ENCODE measurements at regions not wholly inside any gene's neighbourhood (a gene's known extent, or its start where the extent isn't known, plus 50 kb on each side); places are given as distances from the start of the nearest gene placed in this dataset.
"Not testable (repeated sequence)": the region's sequence is repeated elsewhere in the genome, so short reads cannot be mapped to it uniquely, and the experiment has no call there.

DNA sequence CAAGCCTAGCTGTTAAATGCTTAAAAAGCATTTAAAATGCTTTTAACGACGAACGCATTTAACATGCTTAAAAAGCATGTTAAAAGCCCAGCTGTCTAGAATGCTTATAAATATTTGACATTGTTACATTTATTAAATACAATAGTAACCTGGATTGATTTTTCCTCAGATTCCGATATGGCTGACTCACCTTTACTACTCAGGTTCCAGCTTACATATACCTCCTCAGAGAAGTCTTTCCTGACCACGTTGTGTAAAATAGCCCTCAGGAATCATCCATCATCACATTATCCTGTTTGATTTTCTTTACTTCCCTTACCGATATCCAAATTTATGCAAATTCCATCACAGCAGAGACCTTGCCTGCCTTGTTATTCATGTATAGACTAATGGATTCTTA lies 51.4 kb downstream of the SLC41A2 start:
- H3K9me3 ChIP-seq (ENCODE audit: insufficient read depth, low read length), result peaks cover 7% of the 10 kb centered on the region; the same call in 1 of the 2 replicates
- no peak overlapping the region for H3K4me3 ChIP-seq (ENCODE audit: insufficient read length, low read depth)
- H3K27me3 ChIP-seq (ENCODE audit: insufficient read depth, insufficient read length), result no peaks in the 10 kb centered on the region
- no peak for DNase-seq (ENCODE audit: low read depth, low spot score)
- no peaks in the 10 kb centered on the region for H3K4me1 ChIP-seq (ENCODE audit: insufficient read depth, insufficient read length)
- peaks cover 2% of the 10 kb centered on the region for H3K36me3 ChIP-seq (ENCODE audit: insufficient read depth, insufficient read length, low read length)
- no peak overlapping the region for H3K9ac ChIP-seq (ENCODE audit: insufficient read length, low read depth)
- TF ChIP-seq YY1 (IDR thresholded peaks at IDR 0.05; ENCODE audit: insufficient read depth, insufficient read length) (no peak), ZNF274 (IDR thresholded peaks at IDR 0.05; ENCODE audit: low read depth, low read length) (no peak), SUZ12 (IDR thresholded peaks at IDR 0.05; ENCODE audit: extremely low read depth, insufficient read depth, insufficient read length) (no peak)

DNA sequence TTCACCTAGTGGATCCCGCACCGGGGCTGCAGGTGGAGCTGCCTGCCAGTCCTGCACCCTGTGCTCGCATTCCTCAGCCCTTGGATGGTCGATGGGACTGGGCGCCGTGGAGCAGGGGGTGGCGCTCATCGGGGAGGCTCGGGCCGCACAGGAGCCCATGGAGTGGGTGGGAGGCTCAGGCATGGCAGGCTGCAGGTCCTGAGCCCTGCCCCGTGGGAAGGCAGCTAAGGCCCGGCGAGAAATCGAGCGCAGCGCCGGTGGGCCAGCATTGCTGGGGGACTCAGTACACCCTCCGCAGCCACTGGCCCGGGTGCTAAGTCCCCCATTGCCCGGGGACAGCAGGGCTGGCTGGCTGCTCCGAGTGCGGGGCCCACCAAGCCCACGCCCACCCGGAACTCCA lies 52.6 kb downstream of the SLC41A2 start:
- not testable (repeated sequence) for H3K4me3 ChIP-seq (ENCODE audit: insufficient read length, low read depth); DNase-seq (ENCODE audit: low read depth, low spot score); H3K9ac ChIP-seq (ENCODE audit: insufficient read length, low read depth); H3K9me3 ChIP-seq (ENCODE audit: insufficient read depth, low read length); H3K4me1 ChIP-seq (ENCODE audit: insufficient read depth, insufficient read length); H3K36me3 ChIP-seq (ENCODE audit: insufficient read depth, insufficient read length, low read length); H3K27me3 ChIP-seq (ENCODE audit: insufficient read depth, insufficient read length)

- DNase-seq (ENCODE audit: low read depth, low spot score), result no peak
- Histone ChIP-seq H3K9me3 (ENCODE audit: insufficient read depth, low read length) (peaks cover 7% of the 10 kb centered on the region; the same call in 1 of the 2 replicates), H3K36me3 (ENCODE audit: insufficient read depth, insufficient read length, low read length) (peaks cover 2% of the 10 kb centered on the region), H3K27me3 (ENCODE audit: insufficient read depth, insufficient read length) (no peaks in the 10 kb centered on the region), H3K4me1 (ENCODE audit: insufficient read depth, insufficient read length) (no peaks in the 10 kb centered on the region), H3K9ac (ENCODE audit: insufficient read length, low read depth) (no peak overlapping the region), H3K4me3 (ENCODE audit: insufficient read length, low read depth) (no peak overlapping the region)
- TF ChIP-seq ZNF274 (IDR thresholded peaks at IDR 0.05; ENCODE audit: low read depth, low read length) (no peak), YY1 (IDR thresholded peaks at IDR 0.05; ENCODE audit: insufficient read depth, insufficient read length) (no peak), SUZ12 (IDR thresholded peaks at IDR 0.05; ENCODE audit: extremely low read depth, insufficient read depth, insufficient read length) (no peak)
Measured at GRCh38 chr12:104903648-104904423, 54.3 kb downstream of the SLC41A2 start.

- Histone ChIP-seq H3K36me3 (ENCODE audit: insufficient read depth, insufficient read length, low read length) (peaks cover 2% of the 10 kb centered on the region), H3K4me1 (ENCODE audit: insufficient read depth, insufficient read length) (no peaks in the 10 kb centered on the region), H3K9me3 (ENCODE audit: insufficient read depth, low read length) (peaks cover 5% of the 10 kb centered on the region; the same call in 1 of the 2 replicates), H3K27me3 (ENCODE audit: insufficient read depth, insufficient read length) (no peaks in the 10 kb centered on the region), H3K4me3 (ENCODE audit: insufficient read length, low read depth) (no peak overlapping the region), H3K9ac (ENCODE audit: insufficient read length, low read depth) (no peak overlapping the region)
- TF ChIP-seq SUZ12 (IDR thresholded peaks at IDR 0.05; ENCODE audit: extremely low read depth, insufficient read depth, insufficient read length) (no peak), YY1 (IDR thresholded peaks at IDR 0.05; ENCODE audit: insufficient read depth, insufficient read length) (no peak), ZNF274 (IDR thresholded peaks at IDR 0.05; ENCODE audit: low read depth, low read length) (no peak)
- no peak for DNase-seq (ENCODE audit: low read depth, low spot score)
Measured at GRCh38 chr12:104902125-104902524, 56.0 kb downstream of the SLC41A2 start.

DNA sequence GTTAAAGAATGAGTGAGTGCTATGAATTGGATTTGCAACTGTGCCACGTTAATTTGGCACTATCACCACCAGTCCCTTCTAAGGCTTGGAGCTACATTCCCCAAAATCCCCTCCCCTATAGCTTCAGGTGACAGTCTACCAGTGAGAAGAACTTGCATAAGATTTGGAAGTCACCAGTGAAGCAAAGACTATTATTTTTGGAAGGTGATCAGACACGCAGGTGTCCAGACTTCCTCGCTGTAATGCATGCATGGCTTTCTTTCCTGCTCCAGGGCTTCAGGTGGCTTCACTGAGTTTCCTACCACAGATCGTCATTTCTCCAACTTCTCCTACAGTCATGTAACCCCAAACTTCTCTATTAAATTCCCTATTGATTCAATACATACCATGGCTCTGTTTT lies 61.4 kb downstream of the SLC41A2 start:
- no peak for DNase-seq (ENCODE audit: low read depth, low spot score)
- Histone ChIP-seq H3K9ac (ENCODE audit: insufficient read length, low read depth) (no peak overlapping the region), H3K4me3 (ENCODE audit: insufficient read length, low read depth) (no peak overlapping the region), H3K27me3 (ENCODE audit: insufficient read depth, insufficient read length) (no peaks in the 10 kb centered on the region), H3K9me3 (ENCODE audit: insufficient read depth, low read length) (no peaks in the 10 kb centered on the region), H3K4me1 (ENCODE audit: insufficient read depth, insufficient read length) (no peaks in the 10 kb centered on the region), H3K36me3 (ENCODE audit: insufficient read depth, insufficient read length, low read length) (no peaks in the 10 kb centered on the region)
- TF ChIP-seq ZNF274 (IDR thresholded peaks at IDR 0.05; ENCODE audit: low read depth, low read length) (no peak), YY1 (IDR thresholded peaks at IDR 0.05; ENCODE audit: insufficient read depth, insufficient read length) (no peak), SUZ12 (IDR thresholded peaks at IDR 0.05; ENCODE audit: extremely low read depth, insufficient read depth, insufficient read length) (no peak)

GRCh38 chr12:104896146-104896545 lies 61.9 kb downstream of the SLC41A2 start:
- Histone ChIP-seq H3K9ac (ENCODE audit: insufficient read length, low read depth) (no peak overlapping the region), H3K27me3 (ENCODE audit: insufficient read depth, insufficient read length) (no peaks in the 10 kb centered on the region), H3K4me1 (ENCODE audit: insufficient read depth, insufficient read length) (no peaks in the 10 kb centered on the region), H3K4me3 (ENCODE audit: insufficient read length, low read depth) (no peak overlapping the region), H3K36me3 (ENCODE audit: insufficient read depth, insufficient read length, low read length) (no peaks in the 10 kb centered on the region), H3K9me3 (ENCODE audit: insufficient read depth, low read length) (no peaks in the 10 kb centered on the region)
- no peak for DNase-seq (ENCODE audit: low read depth, low spot score)
- TF ChIP-seq ZNF274 (IDR thresholded peaks at IDR 0.05; ENCODE audit: low read depth, low read length) (no peak), SUZ12 (IDR thresholded peaks at IDR 0.05; ENCODE audit: extremely low read depth, insufficient read depth, insufficient read length) (no peak), YY1 (IDR thresholded peaks at IDR 0.05; ENCODE audit: insufficient read depth, insufficient read length) (no peak)

- TF ChIP-seq YY1 (IDR thresholded peaks at IDR 0.05; ENCODE audit: insufficient read depth, insufficient read length) (no peak), SUZ12 (IDR thresholded peaks at IDR 0.05; ENCODE audit: extremely low read depth, insufficient read depth, insufficient read length) (no peak), ZNF274 (IDR thresholded peaks at IDR 0.05; ENCODE audit: low read depth, low read length) (no peak)
- Histone ChIP-seq H3K4me3 (ENCODE audit: insufficient read length, low read depth) (no peak overlapping the region), H3K9me3 (ENCODE audit: insufficient read depth, low read length) (no peaks in the 10 kb centered on the region), H3K36me3 (ENCODE audit: insufficient read depth, insufficient read length, low read length) (no peaks in the 10 kb centered on the region), H3K27me3 (ENCODE audit: insufficient read depth, insufficient read length) (no peaks in the 10 kb centered on the region), H3K4me1 (ENCODE audit: insufficient read depth, insufficient read length) (no peaks in the 10 kb centered on the region), H3K9ac (ENCODE audit: insufficient read length, low read depth) (no peak overlapping the region)
- no peak for DNase-seq (ENCODE audit: low read depth, low spot score)
Measured at GRCh38 chr12:104895415-104895814, 62.7 kb downstream of the SLC41A2 start.

Measured in NT2/D1 (cell line).